NCI-H1436 (cell line): ENCODE measurements at regions not wholly inside any gene's neighbourhood (a gene's known extent, or its start where the extent isn't known, plus 50 kb on each side); places are given as distances from the start of the nearest gene placed in this dataset.
"Not testable (repeated sequence)": the region's sequence is repeated elsewhere in the genome, so short reads cannot be mapped to it uniquely, and the experiment has no call there.

Source experiments
- DNase-seq: peaks from one replicate; lab custom pipeline; 2025; lab: John Stamatoyannopoulos, UW

DNA sequence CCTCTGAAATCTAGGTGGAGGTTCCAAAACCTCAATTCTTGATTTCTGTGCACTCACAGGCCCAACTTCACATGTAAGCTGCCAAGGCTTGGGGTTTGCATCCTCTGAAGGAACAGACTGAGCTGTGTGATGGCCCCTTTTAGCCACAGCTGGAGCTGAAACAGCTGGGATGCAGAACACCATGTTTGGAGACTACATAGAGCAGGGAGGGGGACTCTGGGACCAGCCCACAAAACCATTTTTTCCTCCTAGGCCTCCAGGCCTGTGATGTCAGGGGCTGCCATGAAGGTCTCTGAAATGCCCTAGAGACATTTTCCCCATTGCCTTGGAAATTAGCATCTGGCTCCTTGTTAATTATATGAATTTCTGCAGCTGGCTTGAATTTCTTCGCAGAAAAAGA, 1025.9 kb upstream of the NOVA1 start:
- DNase-seq = no peak

DNA sequence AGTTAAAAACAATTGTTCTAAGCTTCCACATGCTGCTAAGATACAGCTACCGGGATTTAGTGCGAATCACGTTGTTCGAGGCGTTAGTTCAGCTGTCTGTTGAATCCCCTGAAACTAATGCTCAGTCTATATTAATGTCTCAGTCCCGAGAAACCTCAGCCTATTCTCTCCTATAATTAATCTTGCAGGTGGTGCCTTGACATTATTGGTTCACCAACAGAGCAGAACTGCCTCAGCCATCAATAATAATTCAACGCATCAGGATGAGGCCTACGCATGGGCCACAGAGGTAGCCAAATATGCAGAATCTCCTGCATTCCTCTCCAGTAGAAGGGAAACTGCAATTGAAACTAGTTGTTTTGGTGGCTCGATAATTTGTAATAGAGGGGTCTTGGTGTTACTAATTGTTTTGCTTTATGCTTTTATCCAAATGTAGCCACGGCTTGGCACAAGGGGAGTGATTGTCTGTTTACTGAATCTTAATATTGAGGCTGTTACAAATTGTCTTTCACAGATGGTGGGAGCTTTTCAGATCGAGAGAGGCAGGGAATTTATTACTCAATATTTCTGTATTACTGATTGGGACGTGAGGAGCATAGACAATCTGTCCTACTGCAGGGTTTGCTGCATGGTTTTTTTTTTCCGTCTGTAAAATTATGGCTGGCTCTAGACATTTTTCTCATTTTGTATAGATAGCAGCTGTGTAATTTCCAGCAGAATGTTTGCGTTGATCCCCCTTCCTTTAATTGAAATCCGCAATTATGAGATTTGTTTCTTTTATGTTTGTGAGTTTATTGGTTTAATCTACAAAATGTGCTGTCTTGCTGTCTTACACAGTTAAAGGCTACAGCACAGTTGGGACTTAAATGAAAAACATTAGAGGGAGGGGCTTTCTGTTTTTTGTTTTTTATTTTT, 1036.5 kb upstream of the NOVA1 start:
- DNase-seq = no peak

DNA sequence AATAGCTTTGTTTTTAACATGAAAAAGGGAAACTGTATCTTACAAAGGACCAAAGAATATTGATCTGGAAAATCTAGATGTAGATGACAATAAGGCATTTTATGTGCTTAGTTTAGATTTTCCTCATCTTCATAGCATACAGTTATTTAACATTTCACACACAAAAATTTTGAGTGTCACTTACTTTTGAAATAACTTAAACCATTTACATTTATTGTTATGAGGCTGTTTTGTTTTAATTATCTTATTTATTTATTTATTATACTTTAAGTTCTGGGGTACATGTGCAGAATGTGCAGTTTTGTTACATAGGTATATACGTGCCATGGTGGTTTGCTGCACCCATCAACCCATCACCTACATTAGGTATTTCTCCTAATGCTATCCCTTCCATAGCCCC, 1042.9 kb upstream of the NOVA1 start:
- not testable (repeated sequence) for DNase-seq

DNA sequence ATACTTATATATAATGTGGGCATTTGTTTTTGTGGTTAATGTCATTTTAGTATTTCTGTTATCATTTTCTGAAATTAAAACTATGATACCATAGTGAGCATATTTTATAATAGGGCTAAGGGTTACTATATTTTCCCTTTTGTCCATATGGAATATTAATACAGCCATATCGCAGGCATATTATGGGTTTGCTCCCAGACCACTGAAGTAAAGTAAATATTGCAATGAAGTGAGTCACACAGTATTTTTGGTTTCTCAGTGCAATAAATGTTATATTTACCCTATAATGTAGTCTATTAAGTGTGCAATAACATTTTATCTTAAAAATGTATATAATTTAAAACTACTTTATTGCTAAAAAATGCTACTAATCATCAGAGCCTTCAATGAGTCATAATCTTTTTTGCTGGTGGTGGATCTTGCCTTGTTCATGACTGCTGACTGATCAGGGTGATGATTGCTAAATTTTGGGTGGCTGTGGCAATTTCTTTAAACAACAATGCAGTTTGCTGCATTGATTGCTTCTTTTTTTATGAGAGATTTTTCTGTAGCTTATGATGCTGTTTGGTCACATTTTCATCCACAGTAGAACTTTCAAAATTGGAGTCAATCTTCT, 1044.5 kb upstream of the NOVA1 start:
- no peak for DNase-seq

DNA sequence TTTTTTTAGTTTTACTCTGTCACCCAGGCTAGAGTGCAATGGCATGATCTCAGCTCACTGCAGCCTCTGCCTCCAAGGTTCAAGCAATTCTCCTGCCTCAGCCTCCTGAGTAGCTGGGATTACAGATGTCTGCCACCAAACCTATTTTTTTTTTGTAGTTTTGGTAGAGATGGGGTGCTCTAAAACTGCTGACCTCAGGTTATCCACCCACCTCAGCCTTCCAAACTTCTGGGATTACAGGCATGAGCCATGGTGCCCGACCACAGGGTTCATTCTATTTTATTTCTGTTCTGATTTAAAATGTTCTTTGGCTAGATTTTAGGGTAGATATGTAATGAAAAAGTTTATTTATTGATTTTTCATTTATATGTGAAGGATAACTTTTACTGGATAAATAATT, 1062.8 kb upstream of the NOVA1 start:
- DNase-seq = no peak

DNA sequence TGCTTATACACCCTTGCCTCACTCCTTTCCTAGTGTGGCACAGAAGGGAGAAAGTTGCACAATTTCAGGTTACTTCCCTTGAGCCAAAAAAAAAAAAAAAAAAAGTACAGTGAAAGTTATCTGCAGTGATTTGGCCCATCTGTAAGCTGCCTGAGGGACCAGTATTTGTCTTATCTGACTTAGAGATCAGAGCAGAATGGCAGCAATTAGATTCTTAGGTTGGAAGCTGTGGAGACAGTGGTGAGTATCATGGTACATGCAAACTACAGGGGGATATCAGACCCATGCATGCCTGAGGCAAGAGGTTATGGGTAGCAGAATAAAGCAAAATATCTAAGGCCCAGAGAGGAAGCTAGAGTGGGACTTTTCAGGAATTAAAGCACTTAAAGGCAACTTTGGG, 1070.7 kb upstream of the NOVA1 start:
- no peak for DNase-seq

DNA sequence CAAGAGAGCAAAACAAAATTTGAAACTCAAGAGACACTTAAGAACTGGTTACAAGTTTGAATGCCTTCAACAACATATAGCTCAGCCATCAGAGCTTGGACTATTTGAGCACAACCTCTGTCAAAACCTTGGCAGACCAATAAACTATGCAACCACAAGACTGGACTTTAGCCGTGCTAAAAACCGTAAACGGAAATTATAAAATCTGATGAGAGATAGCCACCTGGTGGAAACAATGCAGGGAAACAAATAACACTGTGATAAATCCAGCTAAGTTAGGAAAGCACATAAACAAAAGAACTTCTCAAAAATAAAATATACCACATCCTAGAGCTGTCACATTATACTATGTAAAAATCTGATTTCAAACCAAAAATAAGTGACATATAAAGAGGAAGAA, 1074.2 kb upstream of the NOVA1 start:
- DNase-seq = no peak

DNA sequence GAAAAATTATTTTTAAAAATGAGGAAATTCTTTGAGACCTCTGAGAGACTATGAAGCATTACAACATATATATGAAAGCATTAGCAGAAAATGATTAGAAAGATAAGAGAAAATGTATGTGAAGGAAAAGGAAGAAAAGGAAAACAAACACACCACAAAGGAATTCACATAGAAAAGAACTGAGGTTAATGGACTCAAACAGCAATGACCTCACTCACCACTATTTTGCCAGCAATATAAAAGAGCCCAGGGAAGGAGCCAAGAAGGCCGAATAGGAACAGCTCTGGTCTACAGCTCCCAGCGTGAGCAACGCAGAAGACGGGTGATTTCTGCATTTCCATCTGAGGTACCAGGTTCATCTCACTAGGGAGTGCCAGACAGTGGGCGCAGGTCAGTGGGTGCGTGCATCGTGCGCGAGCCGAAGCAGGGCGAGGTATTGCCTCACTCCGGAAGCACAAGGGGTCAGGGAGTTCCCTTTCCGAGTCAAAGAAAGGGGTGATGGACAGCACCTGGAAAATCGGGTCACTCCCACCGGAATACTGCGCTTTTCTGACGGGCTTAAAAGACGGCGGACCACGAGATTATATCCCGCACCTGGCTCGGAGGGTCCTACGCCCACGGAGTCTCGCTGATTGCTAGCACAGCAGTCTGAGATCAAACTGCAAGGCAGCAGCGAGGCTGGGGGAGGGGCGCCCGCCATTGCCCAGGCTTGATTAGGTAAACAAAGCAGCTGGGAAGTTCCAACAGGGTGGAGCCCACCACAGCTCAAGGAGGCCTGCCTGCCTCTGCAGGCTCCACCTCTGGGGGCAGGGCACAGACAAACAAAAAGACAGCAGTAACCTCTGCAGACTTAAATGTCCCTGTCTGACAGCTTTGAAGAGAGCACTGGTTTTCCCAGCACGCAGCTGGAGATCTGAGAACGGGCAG, 1075.2 kb upstream of the NOVA1 start:
- DNase-seq = not testable (repeated sequence)

DNA sequence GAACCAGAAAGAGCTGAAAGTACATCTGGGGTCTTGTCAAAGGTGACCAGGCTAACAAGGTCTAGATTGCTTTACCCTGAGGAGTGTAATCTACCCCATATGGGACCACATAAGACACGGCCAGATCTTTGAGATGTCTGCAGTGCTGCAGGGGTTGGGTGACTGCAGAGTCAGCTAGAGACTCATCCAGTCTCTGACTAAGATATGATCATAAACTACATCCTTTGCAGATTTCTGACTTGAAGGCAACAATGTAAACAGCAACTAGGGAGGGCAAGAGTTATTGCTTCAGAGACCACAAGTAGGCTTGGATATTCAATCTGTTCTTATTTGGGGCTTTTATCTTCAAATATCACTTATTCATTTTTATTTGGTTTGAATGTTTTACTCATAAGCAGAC, 1080.5 kb upstream of the FOXG1 start:
- no peak for DNase-seq

DNA sequence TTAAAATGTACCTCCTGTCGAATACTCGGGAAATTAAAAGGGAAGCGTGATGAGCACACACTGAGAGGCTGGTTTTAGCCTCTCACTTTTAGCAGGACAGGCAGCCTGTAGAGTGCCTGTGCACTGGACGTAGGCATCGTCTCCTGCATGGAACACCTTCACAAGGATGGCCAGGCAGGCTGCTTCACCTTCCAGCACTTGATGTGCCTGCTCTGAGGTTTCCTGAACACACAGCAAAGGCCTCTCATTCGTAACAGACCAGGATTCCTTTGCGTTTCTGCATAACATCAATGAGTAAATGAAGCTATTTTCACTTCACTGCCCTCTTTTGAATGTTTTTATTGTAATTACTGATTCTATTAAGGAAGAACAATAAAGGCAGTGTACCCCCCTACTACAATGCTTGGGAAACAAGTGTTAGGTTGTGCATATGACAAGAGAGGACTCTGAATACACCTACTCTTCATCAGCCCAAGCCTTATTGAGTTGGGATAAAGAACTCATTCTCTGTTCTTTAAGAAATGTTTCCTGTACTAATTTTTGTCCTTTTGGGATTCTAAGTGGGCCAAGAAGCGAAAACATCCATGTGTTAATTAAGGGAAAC, 1077.6 kb upstream of the FOXG1 start:
- DNase-seq = no peak

DNA sequence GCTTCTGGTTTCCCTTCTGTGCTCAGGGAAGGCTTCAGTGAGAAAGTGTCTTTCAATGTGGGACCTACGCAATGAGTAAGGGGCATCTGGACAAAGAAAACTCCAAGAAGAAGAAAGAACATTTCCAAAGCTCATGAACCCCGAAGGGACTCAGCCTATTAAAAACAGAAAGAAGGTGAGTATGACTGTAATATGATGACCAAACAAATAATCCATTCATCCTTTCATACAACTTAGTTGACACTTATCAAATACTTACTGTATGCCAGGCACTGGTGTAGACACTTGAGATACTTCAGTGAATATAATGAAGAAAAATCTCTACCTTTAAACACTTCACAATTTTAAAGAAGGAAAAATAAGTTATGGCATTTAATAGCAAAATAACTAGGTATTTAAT, 1054.2 kb upstream of the FOXG1 start:
- DNase-seq = no peak

DNA sequence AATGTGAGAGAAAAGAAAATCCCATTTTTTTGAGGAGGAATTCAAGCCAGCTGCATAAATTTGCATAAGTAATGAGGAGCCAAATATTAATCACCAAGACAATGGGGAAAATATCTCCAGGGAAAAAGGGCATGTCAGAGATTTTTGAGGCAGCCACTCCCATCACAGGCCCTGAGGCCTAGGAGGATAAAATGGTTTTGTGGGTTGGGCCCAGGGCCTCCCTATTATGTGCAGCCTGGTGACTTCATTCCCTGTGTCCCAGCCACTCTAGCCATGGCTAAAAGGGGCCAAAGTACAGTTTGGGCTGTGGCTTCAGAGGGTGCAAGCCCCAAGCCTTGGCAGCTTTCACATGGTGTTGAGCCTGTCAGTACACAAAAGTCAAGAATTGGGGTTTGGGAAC, 1051.0 kb upstream of the FOXG1 start:
- no peak for DNase-seq

DNA sequence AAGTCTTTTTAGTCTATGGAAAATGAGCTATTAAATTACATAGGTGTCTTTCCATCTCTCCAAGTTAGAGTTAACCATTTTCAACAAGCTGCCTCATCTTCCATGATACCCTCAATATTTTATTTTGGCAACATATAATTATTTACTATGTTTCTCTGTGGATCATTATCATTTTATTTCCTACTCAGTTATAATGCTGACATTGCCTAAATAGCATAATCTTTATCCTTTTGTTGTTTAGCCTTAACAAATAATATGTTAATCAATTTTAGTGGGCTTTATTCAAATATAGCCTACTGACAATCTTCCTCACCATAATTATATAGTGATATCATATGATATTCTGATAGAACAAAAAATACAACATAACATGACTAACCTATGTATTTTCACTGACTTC, 1044.8 kb upstream of the FOXG1 start:
- DNase-seq = no peak

DNA sequence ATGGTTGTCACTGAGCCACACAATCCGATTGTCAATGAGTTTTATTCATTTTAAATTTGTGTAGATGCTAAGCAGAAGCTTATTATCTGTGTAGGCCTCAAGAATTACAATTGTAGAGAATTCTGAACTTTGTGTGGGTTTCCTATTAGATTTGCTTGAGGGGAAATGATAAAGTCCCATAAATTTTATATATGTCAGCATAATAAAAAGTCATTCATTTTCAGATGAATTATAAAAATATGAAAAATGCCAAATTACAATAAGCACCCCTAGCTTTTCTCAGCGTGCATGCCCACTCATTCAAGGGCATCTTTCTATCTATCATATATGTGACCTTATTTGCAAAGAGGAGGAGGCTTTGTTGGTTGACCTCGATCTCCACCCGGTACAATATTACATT, 1041.1 kb upstream of the FOXG1 start:
- DNase-seq = no peak

DNA sequence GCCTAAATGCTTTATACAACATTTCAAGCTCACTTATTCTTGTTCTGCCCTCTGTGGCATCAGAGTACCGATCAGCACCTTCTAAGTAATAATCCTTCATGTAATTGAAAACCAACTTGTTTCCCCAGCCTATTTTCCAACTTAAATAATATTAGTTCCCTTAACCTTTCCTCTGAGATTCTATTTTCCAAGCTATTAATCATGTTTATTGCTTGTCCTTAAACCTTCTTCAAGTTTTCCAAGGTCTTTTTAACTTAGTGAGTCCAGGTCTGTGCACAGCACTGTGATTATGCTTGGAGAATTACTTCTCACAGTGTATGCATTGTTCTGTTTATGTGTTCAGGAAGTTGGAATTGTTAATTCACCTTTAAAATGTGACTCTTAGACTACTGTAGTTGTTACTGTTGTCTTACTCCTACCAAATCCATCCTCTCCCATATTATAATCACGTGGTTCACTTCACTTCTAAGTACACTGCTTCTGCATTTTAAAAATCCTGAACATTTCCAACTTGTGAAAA, 1039.3 kb upstream of the FOXG1 start:
- no peak for DNase-seq

DNA sequence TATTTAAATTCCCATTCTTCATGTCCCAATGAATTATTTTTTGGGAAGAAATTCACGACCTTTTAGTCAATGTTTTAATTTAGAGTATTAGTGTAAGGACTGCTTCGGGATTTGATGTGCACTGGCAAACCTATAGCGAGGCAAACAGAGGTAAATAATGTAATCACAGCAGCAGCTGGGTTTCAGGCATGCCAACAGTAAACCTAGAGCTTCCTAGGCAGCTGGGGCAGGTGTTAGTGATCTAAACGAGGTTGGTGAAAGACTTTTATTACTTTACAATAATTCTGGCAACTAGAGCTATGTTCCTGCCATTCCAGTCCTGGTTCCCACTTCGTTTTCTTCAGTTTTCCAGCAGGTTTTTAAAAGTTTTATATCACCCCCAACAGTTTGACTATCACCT, 1036.4 kb upstream of the FOXG1 start:
- DNase-seq = no peak

DNA sequence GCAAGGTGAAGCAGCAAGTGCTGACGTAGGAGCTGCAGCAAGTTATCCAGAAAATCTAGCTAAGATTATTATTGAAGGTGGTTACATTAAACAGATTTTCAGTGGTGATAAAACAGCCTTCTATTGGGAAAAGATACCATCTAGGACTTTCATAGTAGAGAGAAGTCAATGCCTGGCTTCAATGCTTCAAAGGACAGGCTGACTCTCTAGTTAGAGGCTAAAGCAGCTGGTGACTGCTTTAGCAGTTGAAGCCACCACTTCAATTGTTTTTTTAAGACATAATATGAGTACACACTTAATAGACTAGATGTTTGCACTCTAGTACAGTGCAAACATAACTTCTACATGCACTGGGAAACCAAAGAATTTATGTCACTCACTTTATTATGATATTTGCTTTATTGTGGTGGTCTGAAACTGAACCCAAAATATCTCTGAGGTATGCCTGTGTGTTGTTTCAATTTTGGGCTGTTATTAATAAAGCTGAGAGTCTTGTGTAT, 1026.9 kb upstream of the FOXG1 start:
- no peak for DNase-seq

DNA sequence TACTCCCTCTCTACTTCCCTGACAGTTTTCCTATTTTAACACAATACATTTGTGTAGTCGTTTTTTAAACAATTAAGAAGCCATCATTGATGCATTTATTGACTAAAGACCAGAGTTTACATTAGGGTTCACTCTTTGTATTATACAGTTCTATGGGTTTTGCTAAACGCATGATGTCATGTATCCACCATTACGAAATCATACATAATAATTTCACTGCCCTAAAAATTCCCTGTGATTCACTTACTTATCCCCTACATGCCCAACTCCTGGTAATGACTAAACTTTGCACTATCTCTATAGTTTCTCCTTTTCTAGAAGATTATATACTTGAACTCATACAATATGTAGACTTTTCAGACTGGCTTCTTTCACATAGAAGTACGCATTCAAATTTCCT, 1016.5 kb upstream of the FOXG1 start:
- no peak for DNase-seq

DNA sequence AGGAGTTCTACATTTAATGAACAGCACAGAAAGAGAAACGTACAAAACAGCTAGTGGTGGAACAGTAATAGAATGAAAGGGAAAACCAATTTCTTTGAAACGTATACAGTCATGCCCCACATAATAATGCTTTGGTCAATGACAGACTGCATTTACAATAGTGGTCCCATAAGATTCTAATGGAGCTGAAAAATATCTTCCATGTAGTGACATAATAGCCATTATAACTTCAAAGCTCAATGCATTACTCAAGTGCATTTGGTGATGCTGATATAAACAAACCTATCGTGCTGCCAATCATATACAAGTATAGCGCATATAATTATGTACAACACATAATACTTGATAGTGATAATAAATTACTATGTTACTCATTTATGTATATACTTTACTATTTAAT, 1008.9 kb upstream of the FOXG1 start:
- DNase-seq = not testable (repeated sequence)

DNA sequence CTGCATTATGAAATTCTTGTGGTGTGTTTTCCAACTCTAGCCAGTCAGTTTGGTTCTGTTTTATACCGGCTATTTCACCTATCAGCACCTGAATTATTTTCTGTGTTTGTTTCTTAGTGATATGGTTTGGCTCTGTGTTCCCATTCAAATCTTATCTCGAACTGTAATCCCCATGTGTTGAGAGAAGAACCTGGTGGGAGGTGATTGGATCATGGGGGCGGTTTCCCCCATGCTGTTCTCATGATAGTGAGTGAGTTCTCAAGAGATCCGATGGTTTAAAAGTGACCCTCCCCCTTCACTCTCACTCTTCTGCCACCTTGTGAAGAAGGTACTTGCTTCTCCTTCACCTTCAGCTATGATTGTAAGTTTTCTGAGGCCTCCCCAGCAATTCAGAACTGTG, 1006.2 kb upstream of the FOXG1 start:
- DNase-seq = not testable (repeated sequence)
